T-helper 1 cell (primary cell): ENCODE measurements at regions not wholly inside any gene's neighbourhood (a gene's known extent, or its start where the extent isn't known, plus 50 kb on each side); places are given as distances from the start of the nearest gene placed in this dataset.
"Not testable (repeated sequence)": the region's sequence is repeated elsewhere in the genome, so short reads cannot be mapped to it uniquely, and the experiment has no call there.

Experiments
- DNase-seq, 5 donors: peaks; one replicate each; pipeline ENCODE4 v3.0.0-alpha.2; 2012 to 2020

GRCh38 chr4:117821834-117822233, 212.5 kb upstream of the NDST3 start:
- DNase-seq, result no peak

GRCh38 chr4:117823388-117823787, 210.9 kb upstream of the NDST3 start:
- DNase-seq, result no peak

- no peak for DNase-seq
These were observed 208.7 kb upstream of the NDST3 start for GRCh38 chr4:117825600-117825999.

GRCh38 chr4:117831060-117831683, 203.1 kb upstream of the NDST3 start:
- no peak for DNase-seq

- DNase-seq, result no peak
These were observed 198.7 kb upstream of the NDST3 start for GRCh38 chr4:117835566-117835965.

GRCh38 chr4:117844594-117844993, 189.7 kb upstream of the NDST3 start:
- no peak for DNase-seq

GRCh38 chr4:117845270-117845669, 189.0 kb upstream of the NDST3 start:
- no peak for DNase-seq

- no peak for DNase-seq
These were observed 186.4 kb upstream of the NDST3 start for GRCh38 chr4:117847849-117848248.

GRCh38 chr4:117868201-117868600, 166.1 kb upstream of the NDST3 start:
- no peak for DNase-seq

- DNase-seq, result no peak
These were observed 160.5 kb upstream of the NDST3 start for GRCh38 chr4:117873779-117874178.

- no peak for DNase-seq
These were observed 160.1 kb upstream of the NDST3 start for GRCh38 chr4:117874216-117874615.

- no peak for DNase-seq
These were observed 144.3 kb upstream of the NDST3 start for GRCh38 chr4:117889978-117890377.

- no peak for DNase-seq
These were observed 141.1 kb upstream of the NDST3 start for GRCh38 chr4:117893207-117893606.

- no peak for DNase-seq
These were observed 135.8 kb upstream of the NDST3 start for GRCh38 chr4:117898496-117898895.

GRCh38 chr4:117900832-117901231, 133.5 kb upstream of the NDST3 start:
- DNase-seq, result no peak

GRCh38 chr4:117907646-117908045, 126.6 kb upstream of the NDST3 start:
- no peak for DNase-seq

- DNase-seq, result no peak
These were observed 125.7 kb upstream of the NDST3 start for GRCh38 chr4:117908306-117909207.

GRCh38 chr4:117916728-117917127, 117.6 kb upstream of the NDST3 start:
- DNase-seq, result no peak

- not testable (repeated sequence) for DNase-seq
These were observed 112.0 kb upstream of the NDST3 start for GRCh38 chr4:117922311-117922710.

- DNase-seq, result not testable (repeated sequence)
These were observed 106.5 kb upstream of the NDST3 start for GRCh38 chr4:117927823-117928222.

GRCh38 chr4:117941611-117942010, 92.7 kb upstream of the NDST3 start:
- no peak for DNase-seq

GRCh38 chr4:117949621-117950020, 84.7 kb upstream of the NDST3 start:
- no peak for DNase-seq

GRCh38 chr4:117957571-117957970, 76.7 kb upstream of the NDST3 start:
- no peak for DNase-seq

- DNase-seq, result no peak
These were observed 68.7 kb upstream of the NDST3 start for GRCh38 chr4:117965622-117966021.
